GM23338 (cell line): ENCODE measurements at regions not wholly inside any gene's neighbourhood (a gene's known extent, or its start where the extent isn't known, plus 50 kb on each side); places are given as distances from the start of the nearest gene placed in this dataset.
"Not testable (repeated sequence)": the region's sequence is repeated elsewhere in the genome, so short reads cannot be mapped to it uniquely, and the experiment has no call there.

Experiments used
- EZH2 ChIP-seq: fragments of 200-600 bp; sonication (generic); IDR thresholded peaks from one replicate; pipeline ENCODE4 v1.8.0; 2017; ENCODE audit warnings: antibody characterized with exemption, mild to moderate bottlenecking, low read depth; ENCODE audit not compliant: unreplicated experiment
- EZH2phosphoT487 ChIP-seq: fragments of 200-600 bp; sonication (generic); IDR thresholded peaks from one replicate; pipeline ENCODE4 v1.8.1; 2018; ENCODE audit warnings: antibody characterized with exemption; ENCODE audit not compliant: unreplicated experiment
- POLR2AphosphoS5 ChIP-seq: IDR thresholded peaks from 2 replicates; pipeline ENCODE4 v1.6.1; 2016; ENCODE audit warnings: antibody characterized with exemption, low read depth
- TF ChIP-seq, protein P1 (sequence below), 2 experiments: fragments of 200-600 bp in 1 of 2; sonication (generic) in 1 of 2; conservative IDR thresholded peaks; 2 replicates each; pipeline versions ENCODE4 v1.5.1 to v1.6.1; 2016 to 2017; ENCODE audit warnings: antibody characterized with exemption in 2 of 2, low read depth in 2 of 2, mild to moderate bottlenecking in 2 of 2, moderate library complexity in 1 of 2
- TF ChIP-seq, protein P2 (sequence below): fragments of 250-450 bp; sonication (Bioruptor Pico); IDR thresholded peaks from 2 replicates; pipeline ENCODE4 v1.5.0; 2020; ENCODE audit warnings: mild to moderate bottlenecking, moderate library complexity
- TF ChIP-seq, protein P3 (sequence below): IDR thresholded peaks from one replicate; pipeline ENCODE4 v1.6.1; 2018; ENCODE audit warnings: antibody characterized with exemption; ENCODE audit not compliant: unreplicated experiment

DNA sequence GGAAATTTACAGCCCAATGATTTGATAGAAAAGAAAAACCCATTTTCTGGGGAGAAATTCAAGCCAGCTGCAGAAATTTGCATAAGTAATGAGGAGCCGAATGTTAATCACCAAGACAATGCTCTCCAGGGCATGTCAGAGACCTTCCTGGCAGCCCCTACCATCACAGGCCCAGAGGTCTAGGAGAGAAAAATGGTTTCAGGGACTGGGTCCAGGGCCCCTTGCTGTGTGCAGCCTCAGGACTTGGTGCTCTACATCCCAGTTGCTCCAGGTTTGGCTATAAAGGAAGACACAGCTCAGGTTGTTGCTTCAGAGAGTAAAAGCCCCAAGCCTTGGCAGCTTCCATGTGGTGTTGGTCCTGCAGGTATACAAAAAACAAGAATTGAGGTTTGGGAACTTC, 222.2 kb upstream of the ISX start:
- TF ChIP-seq, protein P1, sequence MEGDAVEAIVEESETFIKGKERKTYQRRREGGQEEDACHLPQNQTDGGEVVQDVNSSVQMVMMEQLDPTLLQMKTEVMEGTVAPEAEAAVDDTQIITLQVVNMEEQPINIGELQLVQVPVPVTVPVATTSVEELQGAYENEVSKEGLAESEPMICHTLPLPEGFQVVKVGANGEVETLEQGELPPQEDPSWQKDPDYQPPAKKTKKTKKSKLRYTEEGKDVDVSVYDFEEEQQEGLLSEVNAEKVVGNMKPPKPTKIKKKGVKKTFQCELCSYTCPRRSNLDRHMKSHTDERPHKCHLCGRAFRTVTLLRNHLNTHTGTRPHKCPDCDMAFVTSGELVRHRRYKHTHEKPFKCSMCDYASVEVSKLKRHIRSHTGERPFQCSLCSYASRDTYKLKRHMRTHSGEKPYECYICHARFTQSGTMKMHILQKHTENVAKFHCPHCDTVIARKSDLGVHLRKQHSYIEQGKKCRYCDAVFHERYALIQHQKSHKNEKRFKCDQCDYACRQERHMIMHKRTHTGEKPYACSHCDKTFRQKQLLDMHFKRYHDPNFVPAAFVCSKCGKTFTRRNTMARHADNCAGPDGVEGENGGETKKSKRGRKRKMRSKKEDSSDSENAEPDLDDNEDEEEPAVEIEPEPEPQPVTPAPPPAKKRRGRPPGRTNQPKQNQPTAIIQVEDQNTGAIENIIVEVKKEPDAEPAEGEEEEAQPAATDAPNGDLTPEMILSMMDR (conservative IDR thresholded peaks at IDR 0.05; ENCODE audit: low read depth in 2 of 2): not testable (repeated sequence)
- not testable (repeated sequence) for TF ChIP-seq EZH2phosphoT487, EZH2, POLR2AphosphoS5
- TF ChIP-seq, protein P2, sequence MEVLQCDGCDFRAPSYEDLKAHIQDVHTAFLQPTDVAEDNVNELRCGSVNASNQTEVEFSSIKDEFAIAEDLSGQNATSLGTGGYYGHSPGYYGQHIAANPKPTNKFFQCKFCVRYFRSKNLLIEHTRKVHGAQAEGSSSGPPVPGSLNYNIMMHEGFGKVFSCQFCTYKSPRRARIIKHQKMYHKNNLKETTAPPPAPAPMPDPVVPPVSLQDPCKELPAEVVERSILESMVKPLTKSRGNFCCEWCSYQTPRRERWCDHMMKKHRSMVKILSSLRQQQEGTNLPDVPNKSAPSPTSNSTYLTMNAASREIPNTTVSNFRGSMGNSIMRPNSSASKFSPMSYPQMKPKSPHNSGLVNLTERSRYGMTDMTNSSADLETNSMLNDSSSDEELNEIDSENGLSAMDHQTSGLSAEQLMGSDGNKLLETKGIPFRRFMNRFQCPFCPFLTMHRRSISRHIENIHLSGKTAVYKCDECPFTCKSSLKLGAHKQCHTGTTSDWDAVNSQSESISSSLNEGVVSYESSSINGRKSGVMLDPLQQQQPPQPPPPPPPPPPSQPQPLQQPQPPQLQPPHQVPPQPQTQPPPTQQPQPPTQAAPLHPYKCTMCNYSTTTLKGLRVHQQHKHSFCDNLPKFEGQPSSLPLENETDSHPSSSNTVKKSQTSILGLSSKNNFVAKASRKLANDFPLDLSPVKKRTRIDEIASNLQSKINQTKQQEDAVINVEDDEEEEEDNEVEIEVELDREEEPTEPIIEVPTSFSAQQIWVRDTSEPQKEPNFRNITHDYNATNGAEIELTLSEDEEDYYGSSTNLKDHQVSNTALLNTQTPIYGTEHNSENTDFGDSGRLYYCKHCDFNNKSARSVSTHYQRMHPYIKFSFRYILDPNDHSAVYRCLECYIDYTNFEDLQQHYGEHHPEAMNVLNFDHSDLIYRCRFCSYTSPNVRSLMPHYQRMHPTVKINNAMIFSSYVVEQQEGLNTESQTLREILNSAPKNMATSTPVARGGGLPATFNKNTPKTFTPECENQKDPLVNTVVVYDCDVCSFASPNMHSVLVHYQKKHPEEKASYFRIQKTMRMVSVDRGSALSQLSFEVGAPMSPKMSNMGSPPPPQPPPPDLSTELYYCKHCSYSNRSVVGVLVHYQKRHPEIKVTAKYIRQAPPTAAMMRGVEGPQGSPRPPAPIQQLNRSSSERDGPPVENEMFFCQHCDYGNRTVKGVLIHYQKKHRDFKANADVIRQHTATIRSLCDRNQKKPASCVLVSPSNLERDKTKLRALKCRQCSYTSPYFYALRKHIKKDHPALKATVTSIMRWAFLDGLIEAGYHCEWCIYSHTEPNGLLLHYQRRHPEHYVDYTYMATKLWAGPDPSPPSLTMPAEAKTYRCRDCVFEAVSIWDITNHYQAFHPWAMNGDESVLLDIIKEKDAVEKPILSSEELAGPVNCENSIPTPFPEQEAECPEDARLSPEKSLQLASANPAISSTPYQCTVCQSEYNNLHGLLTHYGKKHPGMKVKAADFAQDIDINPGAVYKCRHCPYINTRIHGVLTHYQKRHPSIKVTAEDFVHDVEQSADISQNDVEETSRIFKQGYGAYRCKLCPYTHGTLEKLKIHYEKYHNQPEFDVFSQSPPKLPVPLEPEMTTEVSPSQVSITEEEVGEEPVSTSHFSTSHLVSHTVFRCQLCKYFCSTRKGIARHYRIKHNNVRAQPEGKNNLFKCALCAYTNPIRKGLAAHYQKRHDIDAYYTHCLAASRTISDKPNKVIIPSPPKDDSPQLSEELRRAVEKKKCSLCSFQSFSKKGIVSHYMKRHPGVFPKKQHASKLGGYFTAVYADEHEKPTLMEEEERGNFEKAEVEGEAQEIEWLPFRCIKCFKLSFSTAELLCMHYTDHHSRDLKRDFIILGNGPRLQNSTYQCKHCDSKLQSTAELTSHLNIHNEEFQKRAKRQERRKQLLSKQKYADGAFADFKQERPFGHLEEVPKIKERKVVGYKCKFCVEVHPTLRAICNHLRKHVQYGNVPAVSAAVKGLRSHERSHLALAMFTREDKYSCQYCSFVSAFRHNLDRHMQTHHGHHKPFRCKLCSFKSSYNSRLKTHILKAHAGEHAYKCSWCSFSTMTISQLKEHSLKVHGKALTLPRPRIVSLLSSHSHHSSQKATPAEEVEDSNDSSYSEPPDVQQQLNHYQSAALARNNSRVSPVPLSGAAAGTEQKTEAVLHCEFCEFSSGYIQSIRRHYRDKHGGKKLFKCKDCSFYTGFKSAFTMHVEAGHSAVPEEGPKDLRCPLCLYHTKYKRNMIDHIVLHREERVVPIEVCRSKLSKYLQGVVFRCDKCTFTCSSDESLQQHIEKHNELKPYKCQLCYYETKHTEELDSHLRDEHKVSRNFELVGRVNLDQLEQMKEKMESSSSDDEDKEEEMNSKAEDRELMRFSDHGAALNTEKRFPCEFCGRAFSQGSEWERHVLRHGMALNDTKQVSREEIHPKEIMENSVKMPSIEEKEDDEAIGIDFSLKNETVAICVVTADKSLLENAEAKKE (CRISPR knock-in tag): not testable (repeated sequence)
- TF ChIP-seq, protein P3, sequence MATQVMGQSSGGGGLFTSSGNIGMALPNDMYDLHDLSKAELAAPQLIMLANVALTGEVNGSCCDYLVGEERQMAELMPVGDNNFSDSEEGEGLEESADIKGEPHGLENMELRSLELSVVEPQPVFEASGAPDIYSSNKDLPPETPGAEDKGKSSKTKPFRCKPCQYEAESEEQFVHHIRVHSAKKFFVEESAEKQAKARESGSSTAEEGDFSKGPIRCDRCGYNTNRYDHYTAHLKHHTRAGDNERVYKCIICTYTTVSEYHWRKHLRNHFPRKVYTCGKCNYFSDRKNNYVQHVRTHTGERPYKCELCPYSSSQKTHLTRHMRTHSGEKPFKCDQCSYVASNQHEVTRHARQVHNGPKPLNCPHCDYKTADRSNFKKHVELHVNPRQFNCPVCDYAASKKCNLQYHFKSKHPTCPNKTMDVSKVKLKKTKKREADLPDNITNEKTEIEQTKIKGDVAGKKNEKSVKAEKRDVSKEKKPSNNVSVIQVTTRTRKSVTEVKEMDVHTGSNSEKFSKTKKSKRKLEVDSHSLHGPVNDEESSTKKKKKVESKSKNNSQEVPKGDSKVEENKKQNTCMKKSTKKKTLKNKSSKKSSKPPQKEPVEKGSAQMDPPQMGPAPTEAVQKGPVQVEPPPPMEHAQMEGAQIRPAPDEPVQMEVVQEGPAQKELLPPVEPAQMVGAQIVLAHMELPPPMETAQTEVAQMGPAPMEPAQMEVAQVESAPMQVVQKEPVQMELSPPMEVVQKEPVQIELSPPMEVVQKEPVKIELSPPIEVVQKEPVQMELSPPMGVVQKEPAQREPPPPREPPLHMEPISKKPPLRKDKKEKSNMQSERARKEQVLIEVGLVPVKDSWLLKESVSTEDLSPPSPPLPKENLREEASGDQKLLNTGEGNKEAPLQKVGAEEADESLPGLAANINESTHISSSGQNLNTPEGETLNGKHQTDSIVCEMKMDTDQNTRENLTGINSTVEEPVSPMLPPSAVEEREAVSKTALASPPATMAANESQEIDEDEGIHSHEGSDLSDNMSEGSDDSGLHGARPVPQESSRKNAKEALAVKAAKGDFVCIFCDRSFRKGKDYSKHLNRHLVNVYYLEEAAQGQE: not testable (repeated sequence)
